Left ventricle myocardium superior (tissue), 1 donor: ENCODE measurements at regions not wholly inside any gene's neighbourhood (a gene's known extent, or its start where the extent isn't known, plus 50 kb on each side); places are given as distances from the start of the nearest gene placed in this dataset.

Source experiments
- ATAC-seq: fragments of 200-7000 bp; cut with Tn5 transposase; one replicate; pipeline ENCODE4 v1.9.1; 2020; ENCODE audit warnings: mild to moderate bottlenecking, moderate library complexity
- DNase-seq: peaks from one replicate; pipeline ENCODE4 v3.0.0-alpha.2; 2020
- intact Hi-C: fragments of 100-400 bp; cut with micrococcal nuclease; formaldehyde crosslinking; loops from one replicate; pipeline ENCODE4 v1.11.0; 2022
- donor health status: DM: no; HTN: yes; CAD: no; lungs with severe emphysema.

- DNase-seq (no peak), ATAC-seq (no peak)
- intact Hi-C loops, result no loop called here
Observed at GRCh38 chr2:80722803-80723202, 418.3 kb upstream of the LRRTM1 start.

DNA sequence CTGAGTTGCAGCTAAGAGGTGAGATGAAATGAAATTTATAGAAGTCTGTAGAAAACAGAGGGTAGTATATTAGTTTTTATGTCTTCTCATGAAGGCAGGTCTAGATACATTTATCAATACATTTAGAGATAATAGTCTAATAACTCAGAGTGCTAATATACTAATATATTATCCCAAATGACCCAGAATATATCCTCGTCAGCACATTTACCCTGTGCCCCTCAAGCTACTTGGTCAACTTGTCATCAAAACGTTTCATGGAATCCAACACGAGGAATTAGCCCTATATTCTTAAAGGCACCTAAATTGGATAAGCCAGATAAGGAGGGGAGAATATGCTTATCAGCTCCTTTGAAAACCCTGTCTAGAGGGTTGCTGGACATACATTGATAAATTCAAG, 415.1 kb upstream of the LRRTM1 start:
- ATAC-seq (no peak), DNase-seq (no peak)
- intact Hi-C loops, result no loop called here

- intact Hi-C loops, result no loop called here
- DNase-seq, result no peak
- ATAC-seq, result no peak
Observed at GRCh38 chr2:80715433-80715832, 410.9 kb upstream of the LRRTM1 start.

- intact Hi-C loops, result no loop called here
- ATAC-seq (no peak), DNase-seq (no peak)
Observed at GRCh38 chr2:80711915-80712314, 407.4 kb upstream of the LRRTM1 start.

GRCh38 chr2:80706951-80707350, 402.4 kb upstream of the LRRTM1 start:
- intact Hi-C loops, result no loop called here
- DNase-seq (no peak), ATAC-seq (no peak)

DNA sequence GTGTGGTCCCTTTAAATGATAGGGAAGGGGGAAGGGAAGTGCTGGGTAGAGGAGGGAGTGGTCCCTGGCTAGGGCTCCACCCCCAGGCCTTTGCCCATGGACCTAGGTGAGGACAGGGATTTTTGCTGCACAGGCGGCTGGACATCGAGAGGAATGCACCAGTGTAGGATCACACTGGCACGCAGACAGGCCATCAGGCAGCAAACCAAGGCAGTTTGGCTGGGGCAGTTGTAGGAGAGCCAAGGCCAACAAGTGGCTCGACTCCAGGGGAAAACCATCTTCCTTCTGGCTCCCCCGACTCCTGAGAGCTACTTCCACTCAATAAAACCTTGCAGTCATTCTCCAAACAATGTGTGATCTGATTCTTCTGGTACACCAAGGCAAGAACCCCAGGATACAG, 402.0 kb upstream of the LRRTM1 start:
- no peak for ATAC-seq
- DNase-seq, result no peak
- intact Hi-C loops, result no loop called here

DNA sequence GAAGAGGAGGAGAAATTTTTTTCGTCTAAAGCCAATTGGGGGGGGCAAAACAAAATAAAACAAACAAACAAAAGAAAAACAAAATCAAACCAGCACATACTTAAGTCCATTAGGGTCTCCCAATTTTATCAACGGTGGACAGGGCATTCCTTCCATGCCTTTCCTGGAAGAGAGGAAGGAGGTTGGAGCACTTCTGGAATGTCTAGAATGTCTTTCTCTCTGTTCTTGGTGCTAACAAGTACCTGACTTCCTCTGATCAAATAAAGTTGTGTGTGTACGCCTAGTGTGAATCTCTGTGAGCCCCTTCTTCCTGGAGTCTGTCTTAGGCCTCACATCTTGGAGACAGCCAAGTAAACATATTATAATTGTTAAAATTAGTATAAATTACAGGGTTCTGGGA, 399.0 kb upstream of the LRRTM1 start:
- ATAC-seq (no peak), DNase-seq (no peak)
- intact Hi-C loops, result no loop called here

DNA sequence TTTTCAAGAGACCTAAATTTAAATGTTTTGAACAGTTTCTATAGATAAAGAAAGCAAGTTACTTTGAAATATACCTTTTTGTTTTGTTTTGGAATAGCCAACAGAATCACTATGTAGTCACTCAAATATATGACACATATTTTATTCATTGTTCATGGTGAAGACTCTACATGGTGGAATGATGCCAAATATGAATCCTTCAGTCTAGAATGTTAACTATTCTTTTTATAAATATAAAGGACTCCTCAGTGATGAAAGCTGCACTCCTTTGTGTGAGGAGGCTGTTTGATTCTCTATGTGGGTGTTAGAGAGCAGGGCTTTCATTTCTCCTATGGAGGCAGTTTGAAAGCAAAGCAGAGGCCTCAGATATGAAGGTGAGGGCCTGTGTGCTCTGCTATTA, 396.4 kb upstream of the LRRTM1 start:
- intact Hi-C loops, result no loop called here
- ATAC-seq, result no peak
- no peak for DNase-seq
